NCI-H774 (cell line): ENCODE measurements at regions not wholly inside any gene's neighbourhood (a gene's known extent, or its start where the extent isn't known, plus 50 kb on each side); places are given as distances from the start of the nearest gene placed in this dataset.
A peak's percentile ranks its signal among the peaks of the same experiment; 100 is the strongest.

Experiments
- DNase-seq: peaks from one replicate; lab custom pipeline; 2025; lab: John Stamatoyannopoulos, UW

GRCh38 chr12:24414480-24414879 lies 465.0 kb upstream of the SOX5 start:
- no peak for DNase-seq

GRCh38 chr12:24411948-24412347 lies 462.5 kb upstream of the SOX5 start:
- DNase-seq, result no peak

GRCh38 chr12:24409868-24410267 lies 460.4 kb upstream of the SOX5 start:
- DNase-seq, result no peak

DNA sequence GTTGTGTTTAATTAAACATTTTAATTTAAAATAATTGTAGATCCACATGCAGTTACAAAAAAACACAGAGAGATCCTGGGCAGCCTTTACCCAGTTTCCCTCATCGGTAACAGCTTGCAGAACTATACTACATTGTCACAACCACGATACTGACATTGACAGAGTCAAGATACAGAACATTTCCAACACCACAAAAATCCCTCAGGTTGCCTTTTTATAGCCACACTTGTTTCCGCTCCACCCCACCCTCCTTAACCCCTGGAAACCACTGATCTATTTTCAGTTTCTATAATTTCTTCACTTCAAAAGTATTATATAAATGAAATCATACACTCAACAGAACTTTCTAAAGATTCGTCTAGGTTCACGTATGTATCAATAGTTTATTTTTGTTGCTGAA lies 458.8 kb upstream of the SOX5 start:
- DNase-seq, result no peak

DNA sequence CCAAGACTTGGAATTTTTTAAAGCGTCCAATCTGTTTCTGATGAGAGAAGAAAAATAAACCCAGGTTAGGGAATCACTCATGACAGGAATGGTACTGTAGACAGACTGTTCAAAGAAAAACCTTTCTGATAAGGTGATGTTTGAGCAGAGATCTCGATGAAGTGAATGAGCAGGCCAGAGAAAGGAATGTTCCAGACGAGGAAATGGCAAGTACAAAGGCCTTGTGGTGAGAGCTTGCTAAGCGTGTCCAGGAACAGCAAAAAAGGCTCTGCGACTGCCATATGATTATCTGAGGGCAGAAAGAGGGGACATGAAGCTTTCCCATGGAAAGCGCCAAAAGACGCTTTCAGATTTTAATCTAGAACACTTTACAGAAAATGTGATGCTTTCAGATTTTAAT lies 458.4 kb upstream of the SOX5 start:
- DNase-seq, result no peak

GRCh38 chr12:24404086-24404815 lies 454.8 kb upstream of the SOX5 start:
- no peak for DNase-seq

DNA sequence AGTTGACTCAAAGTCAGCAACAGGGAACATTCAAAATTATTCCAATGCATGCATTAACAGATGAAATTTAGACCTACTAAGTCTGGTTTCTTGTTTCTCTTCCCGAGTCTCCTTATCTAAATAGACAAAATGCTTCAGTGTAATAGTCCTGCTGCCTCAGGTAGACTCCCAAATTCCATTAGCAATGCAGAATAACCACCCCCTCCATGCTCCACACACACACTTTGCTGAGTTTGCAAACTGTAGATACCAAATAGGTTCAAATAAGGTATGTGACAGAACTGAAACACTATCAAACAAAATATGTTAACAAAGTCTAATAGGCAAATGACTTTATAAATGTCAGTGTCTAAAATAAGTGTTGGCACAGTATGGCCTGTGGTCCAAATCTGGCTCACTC lies 451.1 kb upstream of the SOX5 start:
- no peak for DNase-seq

- no peak for DNase-seq
Observed at GRCh38 chr12:24398605-24399004, 449.1 kb upstream of the SOX5 start.

GRCh38 chr12:24396224-24396623 lies 446.8 kb upstream of the SOX5 start:
- no peak for DNase-seq

DNA sequence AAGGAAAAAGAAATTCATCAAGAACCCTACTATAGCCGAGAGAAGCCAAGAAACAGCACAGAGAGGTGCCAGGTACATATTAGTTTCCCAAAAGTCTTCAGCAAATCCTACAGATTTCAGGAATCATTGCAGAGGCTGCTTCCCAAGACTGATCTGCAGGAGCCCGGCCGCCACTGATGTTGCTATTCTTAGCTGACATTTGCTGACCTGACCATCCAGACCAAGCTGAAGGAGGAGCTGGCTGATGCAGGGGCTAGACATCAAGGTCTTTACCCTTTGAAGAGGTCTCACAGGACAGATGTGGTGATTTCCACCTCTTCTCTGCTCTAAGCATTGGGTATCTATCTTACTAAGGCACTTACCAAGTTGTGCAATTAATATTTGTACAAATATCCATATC lies 444.8 kb upstream of the SOX5 start:
- no peak for DNase-seq

- DNase-seq, result no peak
Observed at GRCh38 chr12:24393071-24393470, 443.6 kb upstream of the SOX5 start.

DNA sequence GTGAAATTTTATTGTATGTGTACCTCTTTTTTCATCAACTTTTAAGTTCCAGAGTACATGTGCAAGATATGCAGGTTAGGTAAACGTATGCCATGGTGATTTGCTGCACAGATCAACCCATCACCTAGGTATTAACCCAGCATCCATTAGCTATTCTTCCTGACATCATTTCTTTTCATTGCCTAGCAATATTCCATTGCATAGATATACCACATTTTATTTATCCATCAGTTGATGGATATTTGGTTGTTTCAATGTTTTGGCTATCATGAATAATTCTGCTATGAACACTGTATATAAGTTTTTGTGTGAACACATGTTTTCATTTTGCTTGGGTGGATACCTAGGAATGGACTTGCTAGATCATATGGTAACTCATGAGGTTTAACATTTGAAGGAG lies 439.9 kb upstream of the SOX5 start:
- no peak for DNase-seq

DNA sequence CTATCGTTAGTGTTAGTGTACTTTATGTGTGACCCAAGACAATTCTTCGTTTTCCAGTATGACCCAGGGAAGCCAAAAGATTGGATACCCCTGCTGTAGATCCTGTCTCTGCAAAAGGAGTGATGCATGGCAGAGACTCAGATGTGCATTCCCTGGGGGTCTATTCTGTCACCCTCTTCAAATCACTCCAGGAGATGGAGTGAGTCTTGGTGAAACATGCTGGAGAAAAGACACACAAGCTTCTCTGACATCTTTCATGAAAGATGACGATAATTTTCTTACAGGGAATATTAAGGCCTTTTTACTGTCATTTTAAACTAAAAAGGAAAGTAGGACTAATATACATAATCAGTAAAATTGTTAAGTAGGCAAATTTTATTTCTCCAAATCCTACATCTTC lies 437.9 kb upstream of the SOX5 start:
- DNase-seq, result no peak

DNA sequence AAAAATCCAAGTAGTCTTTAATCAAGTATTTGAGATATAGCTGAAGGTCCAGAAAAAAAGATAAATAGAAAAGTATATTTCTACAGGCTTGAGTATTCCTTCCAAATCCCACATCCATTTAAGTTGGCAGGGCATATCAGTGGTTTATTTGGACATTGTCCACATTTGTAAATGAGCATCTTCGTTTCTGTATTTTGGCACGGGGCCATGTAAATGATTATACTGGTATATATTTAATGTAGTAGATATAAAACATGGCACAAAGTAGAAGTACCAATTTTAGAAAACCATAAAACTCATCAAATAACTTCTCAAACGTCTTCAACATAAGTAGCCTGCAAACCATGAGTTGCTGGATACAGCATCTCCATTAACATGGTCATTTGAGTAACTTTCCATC lies 437.4 kb upstream of the SOX5 start:
- no peak for DNase-seq

DNA sequence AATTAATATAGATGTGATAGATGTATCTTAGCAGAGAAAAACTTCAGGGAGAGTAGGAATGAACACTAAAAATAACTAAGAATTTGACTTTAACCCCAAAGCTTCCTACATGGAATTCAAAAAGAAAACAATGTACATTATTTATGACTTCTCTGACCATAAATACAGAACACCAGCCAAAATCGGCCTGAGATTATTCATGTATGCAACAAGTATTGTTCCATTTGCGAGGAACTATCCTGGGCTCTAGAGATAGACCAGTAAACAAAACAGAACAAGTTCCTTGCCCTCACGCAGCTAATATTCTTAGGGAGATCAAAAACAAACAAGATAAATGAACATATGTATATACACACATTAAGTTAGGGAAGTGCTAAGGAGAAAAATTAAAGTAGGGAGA lies 432.3 kb upstream of the SOX5 start:
- DNase-seq, result no peak

DNA sequence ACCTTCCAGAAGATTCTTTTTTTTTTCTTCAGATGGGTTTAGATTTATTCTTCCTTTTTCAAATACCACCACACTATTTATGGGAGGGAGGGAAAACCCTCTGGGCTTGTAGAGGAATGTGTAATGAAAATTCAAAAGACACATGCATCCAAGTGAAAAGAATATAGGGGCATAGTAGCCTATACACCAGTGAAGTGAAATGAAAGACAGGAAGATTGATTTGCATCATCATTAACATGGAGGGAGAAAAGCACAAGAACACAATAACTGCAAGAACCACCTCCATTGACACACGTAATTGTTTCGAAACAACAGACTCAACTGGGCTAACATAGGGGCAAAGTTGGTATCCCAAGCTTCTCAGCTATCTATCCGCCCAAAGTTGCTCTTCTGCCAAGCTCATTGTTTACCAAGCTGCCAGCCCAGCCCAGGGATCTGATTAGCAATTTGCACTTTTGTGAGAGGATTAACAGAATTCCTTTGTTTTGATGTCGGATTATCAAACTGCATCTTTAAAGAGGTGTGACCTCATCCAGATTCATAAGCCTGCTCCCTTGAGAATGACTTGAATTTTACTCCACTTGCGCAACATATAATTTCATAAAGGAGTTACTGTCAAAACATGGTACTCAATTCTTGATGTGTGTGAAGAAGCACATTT lies 430.5 kb upstream of the SOX5 start:
- no peak for DNase-seq

DNA sequence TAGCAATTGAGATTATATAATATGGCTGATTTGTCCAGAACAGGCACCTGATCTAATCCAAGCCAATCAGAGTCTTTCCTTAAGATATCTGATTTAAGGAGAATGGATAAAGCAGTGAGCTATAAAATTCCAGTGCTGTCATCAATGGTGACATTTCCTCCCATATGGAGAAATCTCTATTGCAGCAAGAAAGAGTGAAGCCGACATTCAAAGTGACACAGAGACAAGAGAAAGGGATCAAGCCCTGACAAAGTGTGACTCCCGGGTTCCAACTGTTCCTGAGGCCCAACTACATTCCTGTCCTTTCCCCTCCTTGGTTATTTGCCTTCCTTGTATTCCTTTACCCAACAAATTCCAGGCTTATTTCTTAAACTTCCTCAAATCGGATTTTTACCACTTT lies 430.0 kb upstream of the SOX5 start:
- DNase-seq, result no peak

DNA sequence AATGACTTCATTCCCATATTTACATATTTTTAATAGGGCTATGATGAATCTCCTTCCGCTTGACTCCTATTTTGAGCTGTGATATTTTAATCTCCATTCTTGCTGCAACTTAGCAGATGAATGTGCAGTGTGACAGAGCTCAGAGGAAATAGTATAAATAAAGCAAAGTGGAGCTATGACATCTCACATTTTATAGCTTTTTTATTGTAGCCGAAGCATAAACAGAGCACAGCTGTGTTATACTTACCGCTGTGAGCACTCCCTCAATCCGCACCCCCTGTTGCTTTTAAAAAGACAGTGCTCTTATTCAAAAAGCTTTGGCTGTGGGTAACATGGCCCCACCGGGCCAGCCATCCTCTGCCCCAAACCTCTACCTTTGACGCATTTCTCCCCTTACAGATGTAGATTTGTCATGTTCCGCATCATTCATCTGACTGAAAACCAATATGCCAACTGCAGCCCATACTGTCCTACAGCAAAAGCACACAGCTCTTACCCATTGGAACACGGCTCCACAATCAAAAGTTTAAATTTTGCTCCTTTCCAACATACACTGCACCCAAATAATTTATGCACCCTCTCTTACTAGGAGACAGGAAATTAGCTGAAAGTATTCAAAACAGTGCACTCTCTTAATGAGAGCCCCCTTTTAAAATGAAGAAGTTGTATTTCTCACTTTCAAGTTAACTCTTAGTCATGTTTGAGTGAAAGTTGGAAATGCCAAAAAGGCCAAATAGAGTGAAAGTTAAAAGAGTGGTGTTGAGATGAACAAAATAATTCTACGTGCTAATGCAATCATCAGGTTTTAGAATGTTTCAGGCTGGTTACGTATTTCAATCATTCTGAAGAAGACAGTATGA lies 429.3 kb upstream of the SOX5 start:
- DNase-seq, result peak; percentile 30

DNA sequence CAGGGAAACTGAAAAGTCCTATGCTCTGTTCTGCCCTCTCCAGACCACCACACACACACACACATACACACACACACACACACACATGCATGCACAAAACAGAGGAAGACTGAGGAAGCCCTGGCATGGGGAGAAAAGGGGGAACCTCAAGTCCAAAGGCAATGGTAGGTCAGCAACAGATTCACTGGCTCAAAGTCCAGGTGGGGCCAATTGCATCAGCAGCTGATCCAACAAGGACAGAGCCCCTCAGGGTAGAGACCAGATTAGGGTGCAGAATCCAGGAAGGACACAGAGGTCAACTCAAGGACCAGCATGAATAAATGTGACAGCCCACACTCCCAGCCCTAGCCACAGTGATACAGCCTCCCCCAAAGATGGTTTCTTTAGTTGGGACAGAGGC lies 425.0 kb upstream of the SOX5 start:
- DNase-seq, result no peak

- no peak for DNase-seq
Observed at GRCh38 chr12:24373004-24373403, 423.5 kb upstream of the SOX5 start.

DNA sequence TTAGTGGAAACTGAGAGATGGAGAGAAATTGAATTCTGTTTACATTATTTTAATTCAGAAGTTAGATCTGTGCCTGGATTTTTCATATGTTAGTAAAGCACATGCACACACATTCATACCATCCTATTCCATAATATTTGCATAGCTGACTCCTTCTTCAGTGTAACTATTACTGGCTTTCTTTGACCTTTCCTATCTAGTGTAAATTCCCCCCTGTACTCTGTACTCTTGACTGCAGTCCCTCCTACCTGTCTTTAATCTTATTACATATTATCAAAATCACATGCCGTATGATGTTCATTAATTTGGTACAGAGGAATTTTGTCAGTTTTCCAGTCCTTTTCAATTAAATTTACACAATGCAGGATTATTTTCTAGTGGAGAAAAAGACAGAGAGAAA lies 417.0 kb upstream of the SOX5 start:
- DNase-seq, result no peak

DNA sequence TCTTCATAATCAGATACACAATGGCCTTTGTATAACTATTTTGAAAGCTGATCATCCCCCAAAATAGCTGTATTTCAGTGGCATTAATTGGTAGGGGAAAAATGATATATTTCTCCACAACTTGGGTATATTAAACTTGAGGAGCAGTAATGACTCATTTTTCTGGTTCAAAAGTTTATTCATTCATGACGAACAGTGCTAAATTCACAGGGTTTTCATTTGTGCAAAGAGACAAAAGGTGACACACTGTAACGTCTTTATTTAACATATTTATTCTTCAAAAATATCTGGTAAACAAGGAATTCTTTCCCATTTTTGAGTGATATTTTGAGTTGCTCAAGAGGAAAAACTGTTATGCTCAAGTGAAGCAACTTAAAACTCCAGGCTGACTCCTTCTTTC lies 415.5 kb upstream of the SOX5 start:
- DNase-seq, result no peak

DNA sequence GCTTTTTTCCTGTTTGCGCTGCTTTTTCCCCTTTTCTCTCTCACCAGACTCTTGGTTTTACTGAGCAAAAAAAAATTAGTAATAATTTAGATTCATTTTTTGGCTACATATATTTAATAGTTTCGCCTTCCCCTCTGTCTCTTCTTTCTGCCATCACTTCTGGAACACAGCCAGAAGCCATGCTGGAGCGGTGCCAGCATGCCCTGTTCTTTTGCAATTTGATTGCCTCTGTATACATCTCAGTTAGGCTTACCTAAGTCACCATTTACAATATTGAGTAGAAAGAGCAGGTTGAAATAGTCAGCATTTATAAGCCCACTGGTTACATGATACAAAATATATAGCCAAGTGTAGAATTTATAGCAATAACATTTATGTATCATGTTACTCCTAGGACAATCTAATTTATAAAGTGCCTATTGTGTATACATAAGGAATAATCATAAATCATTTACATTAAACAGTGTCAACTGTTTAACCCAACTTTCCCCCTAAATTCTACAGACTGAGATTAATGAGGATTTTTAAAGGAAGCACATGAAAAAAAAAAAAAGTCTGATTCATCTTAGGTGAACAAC lies 413.8 kb upstream of the SOX5 start:
- DNase-seq, result peak; percentile 44
